Caki2 (cell line): ENCODE measurements at regions not wholly inside any gene's neighbourhood (a gene's known extent, or its start where the extent isn't known, plus 50 kb on each side); places are given as distances from the start of the nearest gene placed in this dataset.

Source experiments
- DNase-seq: peaks from one replicate; pipeline ENCODE4 v3.0.0-alpha.2; 2015; ENCODE audit warnings: low read depth
- in situ Hi-C: cut with HindIII; loops from 2 replicates; pipeline ENCODE4 v1.10.0; 2016; ENCODE audit warnings: low sequenced_read_pairs, low pct_unique_long_range_greater_than_20kb, mixed read lengths

DNA sequence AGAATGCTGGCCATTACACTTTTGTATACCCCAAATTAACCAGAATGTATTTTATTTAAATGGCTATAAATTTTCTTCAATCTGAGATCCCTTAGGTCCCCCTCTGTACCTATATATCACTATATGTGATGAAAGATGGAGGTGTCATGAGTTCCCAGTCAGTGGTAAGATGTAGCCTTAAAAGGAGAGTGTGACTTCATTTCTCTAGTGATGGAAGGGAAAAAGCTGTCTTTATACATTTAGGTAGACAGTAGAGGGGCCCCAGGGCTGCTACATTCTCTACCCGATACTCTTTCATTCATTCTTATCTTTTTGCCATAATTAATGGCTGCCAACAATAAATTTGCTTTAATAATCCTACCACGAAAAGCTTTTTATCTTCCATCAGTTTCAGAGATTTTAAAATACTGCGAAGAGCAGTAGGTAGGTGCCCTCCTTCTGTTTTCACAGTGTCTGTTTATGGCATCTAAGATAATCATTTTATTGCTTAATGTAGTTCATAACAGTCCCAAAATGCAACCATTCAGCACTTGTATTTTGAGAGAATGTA lies 301.3 kb downstream of the ZNF608 start:
- no peak for DNase-seq
- in situ Hi-C loops = no loop called here

DNA sequence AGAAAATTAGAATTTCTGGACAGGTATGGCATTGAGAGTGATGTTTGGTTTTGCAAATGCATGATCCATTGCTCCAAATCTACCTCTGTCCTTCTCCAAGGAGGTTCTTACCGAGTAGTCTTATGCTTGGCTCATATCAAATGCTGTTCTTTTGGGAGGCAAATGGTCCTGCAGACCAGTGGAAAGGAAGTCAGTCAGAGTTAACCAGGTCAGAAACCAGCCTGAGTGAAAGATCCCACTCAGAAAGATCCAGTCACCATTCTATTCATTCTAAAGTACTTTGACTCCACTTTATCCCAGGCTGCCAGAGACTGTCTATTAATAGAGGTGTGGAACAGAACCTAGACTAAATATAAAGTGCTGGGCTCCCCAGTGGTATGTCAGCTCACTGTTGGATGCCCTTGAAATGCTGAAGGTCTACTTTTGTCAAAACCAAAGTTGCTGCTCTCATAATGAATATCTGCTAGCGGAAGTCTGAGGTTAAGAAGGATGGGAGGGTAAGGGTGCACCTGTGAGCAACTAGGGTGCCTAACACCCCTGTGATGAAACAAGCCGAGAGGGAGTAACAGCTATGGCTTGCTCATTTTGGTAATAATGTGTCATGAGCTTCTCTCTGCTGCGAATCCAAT lies 302.2 kb downstream of the ZNF608 start:
- in situ Hi-C loops = no loop called here

DNA sequence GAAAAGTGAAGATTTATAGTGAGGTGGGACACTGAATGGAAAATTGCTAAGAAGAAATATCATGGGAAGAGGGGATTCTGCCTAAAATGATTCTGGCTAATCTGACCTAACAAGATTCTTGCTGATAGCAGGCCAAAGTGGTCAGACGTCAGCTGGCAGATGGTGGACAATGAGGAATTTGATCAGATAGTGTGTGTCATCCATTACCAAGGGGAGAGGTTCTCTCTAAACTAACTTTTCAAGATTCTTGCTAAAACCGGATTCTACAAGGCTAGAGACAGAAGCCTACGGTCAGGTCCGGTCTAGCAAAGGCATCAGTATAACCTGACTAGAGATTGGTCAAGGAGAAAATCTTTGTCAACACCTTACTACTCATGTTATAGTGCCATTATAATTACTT lies 306.0 kb downstream of the ZNF608 start:
- in situ Hi-C loops = no loop called here

More for the DNA sequence above, 302.2 kb downstream of the ZNF608 start:
- DNase-seq = no peak

DNA sequence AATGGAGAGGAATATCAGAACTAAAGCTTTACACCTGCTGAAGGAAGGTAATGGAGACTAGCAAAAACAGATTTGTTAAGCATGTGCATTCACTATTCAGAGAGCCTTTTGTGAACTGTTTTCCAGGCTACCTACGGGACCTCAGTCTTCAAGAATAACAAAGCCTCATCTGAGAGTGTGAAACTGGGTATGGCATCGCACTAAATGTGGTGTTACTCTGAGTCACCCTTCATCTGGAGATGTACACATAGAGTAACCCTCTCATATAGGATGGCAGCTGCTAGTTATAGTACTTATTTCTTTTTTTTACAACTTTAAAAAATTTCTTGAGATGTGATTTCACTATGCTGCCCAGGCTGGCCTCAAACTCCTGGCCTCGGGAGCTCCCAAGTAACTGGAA lies 306.8 kb downstream of the ZNF608 start:
- no peak for DNase-seq
- in situ Hi-C loops = no loop called here

More for the DNA sequence above, 306.0 kb downstream of the ZNF608 start:
- DNase-seq = no peak

DNA sequence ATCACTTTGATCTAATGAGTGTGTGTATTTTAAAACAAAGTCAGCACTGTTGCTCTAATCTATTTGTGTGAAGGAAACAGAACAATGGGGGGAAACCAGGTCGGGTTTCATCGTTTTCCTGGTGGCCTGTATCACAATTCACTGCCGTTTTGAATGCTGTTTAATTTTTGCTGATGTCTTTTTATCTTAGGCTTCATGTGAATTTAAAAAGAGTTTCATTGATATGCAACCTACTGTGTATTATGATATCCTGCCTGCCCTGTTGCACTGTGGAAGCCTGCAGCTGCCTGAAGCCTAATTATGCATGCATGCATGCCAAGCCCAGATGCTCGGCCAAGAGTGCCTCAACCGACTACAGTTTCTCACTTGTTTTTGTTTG lies 307.5 kb downstream of the ZNF608 start:
- no peak for DNase-seq
- in situ Hi-C loops = no loop called here

DNA sequence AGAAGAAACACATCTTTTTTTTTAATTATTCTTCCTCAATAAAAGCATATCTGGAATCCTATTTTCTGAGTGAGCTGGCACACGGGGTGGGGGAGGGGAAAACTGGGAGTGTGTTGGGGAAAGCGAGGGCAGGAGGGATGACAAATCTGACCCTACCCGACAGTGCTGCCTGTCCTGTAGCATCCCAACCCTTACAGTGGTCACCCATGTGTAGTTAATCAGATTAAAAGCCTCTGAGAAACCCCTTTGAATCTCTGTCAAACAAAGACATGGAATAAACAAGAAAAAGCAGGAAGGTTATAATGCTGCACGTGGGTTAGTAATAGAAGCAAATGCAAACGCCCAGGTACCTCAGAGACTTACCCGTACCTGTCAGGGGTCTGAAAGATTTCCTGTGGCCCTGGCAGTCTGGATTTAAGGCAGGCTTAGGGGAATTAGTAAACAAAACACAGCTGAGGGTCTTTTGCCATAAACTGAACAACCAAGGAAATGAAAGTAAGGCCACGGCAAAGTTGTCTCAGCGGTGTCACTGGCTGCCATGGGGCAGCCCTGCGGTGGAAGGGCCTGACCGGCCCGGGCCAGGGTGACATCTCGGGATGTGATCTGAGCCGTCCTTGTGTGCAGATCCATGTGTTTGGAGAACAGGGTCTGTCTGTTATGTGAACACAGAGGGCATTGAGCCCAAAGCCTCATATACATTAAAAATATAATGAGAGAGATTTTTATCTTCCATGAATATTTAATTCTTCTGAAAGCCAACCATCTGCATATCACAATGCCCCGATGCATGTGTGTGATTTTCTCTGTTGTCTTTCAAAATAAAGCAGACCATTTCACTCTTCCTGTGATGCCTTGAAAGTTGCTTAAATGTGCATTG lies 308.2 kb downstream of the ZNF608 start:
- no peak for DNase-seq
- in situ Hi-C loops = no loop called here

DNA sequence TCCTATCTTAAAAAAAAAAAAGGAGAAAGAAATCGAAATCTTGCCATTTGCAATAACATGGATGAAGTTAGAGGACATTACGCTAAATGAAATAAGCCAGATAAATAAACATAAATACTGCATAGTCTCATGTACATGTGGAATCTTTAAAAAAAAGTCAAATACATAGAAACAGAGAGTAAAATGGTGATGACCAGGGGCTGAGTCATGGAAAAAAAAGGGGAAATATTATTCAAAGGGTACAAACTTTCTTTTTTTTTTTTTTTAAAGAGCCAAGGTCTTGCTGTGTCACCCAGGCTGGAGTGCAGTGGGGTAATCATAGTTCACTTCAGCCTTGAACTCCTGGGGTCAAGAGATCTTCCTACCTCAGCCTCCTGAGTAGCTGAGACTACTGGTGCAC lies 310.1 kb downstream of the ZNF608 start:
- DNase-seq = no peak
- in situ Hi-C loops = no loop called here

DNA sequence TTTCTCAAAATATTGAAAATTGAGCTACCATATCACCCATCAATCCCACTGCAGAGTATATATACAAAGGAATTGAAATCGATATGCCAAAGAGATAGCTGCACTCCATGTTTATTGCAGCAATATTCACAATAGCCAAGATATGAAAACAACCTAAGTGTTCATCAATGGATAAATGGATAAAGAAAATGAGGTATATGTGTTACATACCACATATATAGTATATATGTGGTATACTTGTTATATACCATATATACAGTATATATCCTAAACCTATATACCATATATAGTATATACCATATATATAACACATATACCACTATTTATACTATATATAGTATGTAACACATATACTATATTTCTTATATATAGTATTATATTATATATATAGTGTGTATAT lies 313.3 kb downstream of the ZNF608 start:
- no peak for DNase-seq
- in situ Hi-C loops = no loop called here

DNA sequence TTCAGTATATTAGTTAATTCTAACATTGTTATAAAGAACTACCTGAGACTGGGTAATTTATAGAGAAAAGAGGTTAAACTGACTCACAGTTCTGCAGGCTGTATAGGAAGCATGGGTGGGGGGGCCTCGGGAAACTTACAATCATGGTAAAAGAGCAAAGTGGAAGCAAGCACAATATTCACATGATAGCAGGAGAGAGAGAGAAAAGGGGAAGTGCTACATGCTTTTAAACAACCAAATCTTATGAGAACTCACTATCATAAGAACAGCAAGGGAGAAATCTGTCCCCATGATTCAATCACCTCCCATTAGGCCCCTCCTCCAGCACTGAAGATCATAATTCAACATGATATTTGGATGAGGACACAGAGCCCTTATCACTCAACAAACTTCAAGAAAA lies 324.9 kb downstream of the ZNF608 start:
- no peak for DNase-seq
- in situ Hi-C loops = no loop called here

DNA sequence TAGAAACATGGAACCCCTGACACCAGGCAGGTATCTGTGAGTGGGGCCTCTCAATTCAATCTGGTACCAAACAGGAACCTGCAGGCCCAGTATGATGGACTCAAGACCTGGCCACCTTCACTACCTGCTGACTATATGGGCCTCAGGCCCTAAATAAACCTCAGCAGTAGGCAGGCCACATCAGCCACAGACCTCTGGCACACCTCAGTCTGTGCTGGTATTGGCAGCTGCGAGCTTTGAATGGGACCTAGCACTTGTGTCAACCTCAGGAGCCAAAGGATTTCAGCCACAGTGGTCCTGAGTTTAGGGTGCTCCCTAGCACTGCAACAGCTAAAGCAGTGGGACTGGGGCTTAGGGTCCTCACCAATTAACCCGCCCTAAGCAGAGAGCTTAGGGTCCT lies 325.5 kb downstream of the ZNF608 start:
- no peak for DNase-seq
- in situ Hi-C loops = no loop called here

DNA sequence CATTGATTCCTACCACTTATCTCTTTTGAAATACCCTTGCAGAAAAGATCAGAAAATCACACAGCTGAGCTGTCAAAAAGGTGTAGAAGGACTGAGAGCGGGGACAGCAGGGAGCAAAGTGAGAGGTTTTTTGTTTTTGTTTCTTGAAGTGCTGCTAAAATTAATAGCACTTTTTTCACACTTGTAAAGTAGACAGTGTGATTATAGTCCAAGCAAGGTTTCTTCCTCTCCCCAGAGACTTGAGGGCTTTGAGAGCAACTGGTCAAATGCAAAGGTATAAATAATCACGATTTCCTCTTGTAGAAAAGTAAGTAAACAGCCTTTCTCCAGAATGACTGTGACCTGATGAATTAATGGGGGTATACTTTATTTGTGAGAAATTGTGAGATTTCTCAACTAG lies 326.9 kb downstream of the ZNF608 start:
- no peak for DNase-seq
- in situ Hi-C loops = no loop called here

DNA sequence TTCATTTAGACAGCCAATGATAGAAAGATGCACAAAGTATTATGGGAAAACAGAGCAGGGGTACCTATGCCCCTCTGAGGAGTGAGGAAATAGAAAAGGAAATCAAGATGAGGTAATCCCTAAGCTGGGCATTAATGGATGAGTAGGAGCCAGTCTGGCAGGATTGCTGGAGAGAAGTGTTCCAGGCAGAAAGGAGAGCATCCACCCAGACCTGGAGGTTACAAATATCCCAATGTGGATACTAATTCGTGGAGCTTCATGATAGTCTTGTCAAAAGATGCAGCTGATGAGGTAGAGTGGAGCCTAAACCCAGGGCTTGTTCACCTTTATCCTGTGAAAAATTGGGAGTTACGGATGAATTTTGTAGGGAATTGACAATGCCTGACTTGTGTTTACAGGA lies 328.0 kb downstream of the ZNF608 start:
- DNase-seq = no peak
- in situ Hi-C loops = no loop called here

DNA sequence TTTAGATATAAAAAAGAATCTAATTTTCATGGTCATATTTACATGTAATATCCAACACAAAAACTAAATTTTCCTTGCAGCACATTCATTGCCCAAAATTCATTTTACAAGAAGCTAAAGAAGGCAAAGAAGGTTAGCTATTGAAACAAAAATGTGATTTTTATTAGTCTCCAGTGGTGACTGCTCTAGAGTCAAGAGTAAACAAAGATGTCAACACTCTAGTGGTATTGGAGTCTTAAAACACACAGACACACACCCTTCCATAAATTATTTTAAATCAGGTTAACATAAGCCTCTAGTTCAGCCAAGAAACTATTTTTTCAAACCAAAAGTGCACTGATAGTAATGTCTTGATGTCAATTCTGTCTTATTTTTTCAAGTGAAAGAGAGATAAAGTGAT lies 329.2 kb downstream of the ZNF608 start:
- DNase-seq = no peak
- in situ Hi-C loops = no loop called here

DNA sequence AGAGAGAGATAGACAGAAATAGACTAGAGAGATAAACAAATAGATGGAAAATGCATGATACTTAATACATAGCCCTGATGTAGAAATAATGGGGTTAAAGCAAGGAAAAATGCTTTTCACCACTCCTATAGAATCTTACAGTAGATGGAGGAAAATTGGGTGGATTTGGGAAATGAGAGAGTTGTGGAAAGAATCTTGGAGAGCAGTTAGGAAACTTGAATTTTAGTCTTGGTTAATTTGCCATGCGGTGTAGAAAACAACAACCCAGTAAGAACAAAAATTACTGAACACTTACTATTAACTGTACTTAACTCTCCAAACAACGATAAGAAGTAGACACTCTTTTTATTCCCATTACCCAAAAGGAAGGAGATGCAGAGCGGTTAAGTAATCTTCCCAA lies 329.8 kb downstream of the ZNF608 start:
- in situ Hi-C loops = no loop called here

DNA sequence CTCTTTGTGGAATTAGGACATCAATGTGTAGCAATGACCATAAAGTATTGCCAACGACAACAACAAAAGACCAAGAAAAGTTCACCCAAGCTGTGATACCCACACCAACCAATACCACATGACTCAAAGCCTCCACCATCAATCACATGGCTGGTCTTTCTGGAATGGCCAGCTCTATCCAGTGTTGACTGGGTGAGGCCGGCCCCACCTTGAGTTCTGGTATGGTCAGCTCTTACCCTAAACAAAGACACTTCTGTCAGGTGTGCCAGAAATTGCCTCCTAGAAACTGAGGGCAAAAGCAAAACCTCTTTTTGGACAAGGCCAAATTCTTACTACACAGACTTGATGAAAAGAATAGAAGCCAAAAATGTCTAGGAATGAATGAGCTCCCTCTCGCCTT lies 331.5 kb downstream of the ZNF608 start:
- in situ Hi-C loops = no loop called here
- no peak for DNase-seq

More for the DNA sequence above, 329.8 kb downstream of the ZNF608 start:
- no peak for DNase-seq

DNA sequence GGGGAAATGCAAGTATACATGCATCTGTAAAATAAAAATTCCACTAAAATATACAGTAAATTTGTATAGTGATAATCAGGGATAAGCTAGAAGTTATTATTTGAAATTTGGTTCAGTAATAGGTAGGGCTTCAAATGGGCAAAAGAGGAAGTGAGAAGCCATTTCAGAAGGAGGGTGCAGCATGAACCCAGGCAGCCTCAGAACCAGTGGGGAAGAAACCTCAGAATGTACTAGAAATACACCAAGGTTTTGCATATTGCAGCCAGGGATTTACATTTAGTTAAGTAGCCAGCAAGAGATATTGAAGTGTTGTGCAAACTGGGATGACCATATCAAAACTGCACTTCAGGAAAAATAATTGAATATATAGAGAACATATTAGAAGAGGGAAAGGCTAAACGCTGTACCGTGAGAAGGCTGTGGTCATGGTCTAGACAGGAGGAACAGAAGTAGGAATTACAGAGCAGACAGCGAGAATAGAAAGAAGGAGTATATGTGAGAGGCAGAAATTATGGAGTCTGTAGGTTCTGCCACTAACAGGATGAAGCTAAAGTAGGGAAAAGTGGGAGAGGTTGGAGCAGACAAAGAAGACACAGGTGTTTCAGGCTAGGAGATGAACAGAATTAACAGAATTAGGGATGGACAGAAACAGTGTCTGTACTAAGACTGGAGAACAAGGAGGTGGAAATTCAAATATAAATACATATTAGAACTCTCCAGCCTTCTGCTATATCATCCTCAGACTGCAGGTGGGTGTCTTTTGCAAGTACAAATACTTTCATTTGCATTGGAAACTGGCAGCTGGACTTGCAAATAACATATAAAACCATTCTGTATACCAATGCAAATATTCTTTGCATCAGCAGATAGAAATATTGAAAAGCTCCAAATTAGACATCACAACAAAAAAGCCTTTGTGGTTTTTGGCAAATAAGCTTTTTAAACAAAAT lies 335.6 kb downstream of the ZNF608 start:
- no peak for DNase-seq
- in situ Hi-C loops = no loop called here

DNA sequence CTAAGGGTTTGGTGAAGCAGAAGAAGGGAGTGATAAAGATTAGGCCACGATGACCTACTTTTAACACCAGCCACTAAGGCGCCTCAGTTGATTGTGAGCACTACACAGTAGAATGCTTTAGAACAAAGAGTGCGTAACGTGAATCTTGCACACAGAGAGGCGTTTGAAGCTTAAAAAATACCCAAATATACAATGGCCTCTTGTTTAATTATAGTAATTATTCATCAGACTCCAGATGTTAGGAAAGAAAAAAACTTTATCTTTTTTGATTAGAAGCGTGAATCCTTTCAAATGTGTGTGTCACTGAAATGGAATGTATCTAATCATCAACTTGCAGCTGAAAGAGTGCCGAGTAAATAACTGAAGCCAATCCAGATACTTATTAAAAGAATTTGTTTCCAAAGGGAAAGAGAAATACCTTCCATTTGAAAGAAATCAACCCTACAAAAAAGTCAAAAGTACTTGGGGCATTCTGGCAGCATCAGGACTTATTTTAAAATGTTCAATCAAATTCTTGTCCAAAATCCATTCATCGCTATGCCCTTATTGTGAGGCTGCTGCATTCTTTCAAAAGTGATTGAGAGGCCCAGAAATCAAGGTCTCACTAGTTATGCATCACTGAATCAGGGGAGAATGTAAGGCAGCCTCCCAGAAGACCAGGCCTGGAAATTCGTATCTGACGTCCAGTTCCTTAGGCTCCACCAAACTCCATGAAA lies 337.5 kb downstream of the ZNF608 start:
- DNase-seq = peak; percentile 45
- in situ Hi-C loops = no loop called here

DNA sequence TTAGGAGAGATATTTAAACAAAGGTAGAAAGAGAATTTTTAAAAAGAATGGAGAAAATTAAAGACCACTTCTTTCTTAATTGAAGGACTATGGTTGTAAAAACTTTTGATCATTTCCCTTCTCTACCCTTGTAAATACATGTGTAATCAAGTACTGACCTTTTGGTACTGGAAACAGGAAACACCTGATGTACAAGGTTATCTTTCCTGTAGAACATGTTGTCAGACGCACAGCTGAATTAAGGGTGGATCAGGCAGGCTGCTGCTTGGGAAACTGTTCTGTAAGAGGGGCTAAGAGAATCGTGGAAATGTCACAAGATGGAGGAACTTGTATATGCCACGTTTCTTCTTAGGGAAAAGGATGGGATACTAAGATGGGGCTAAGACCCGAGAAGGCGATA lies 341.6 kb downstream of the ZNF608 start:
- DNase-seq = no peak
- in situ Hi-C loops = no loop called here
